AG04450 (cell line): ENCODE measurements at regions not wholly inside any gene's neighbourhood (a gene's known extent, or its start where the extent isn't known, plus 50 kb on each side); places are given as distances from the start of the nearest gene placed in this dataset.

Source experiments
- CTCF ChIA-PET: fragments of 300-600, 350-600 bp; formaldehyde crosslinking; extraction: SDS; loops from one replicate; lab custom pipeline; 2022; ENCODE audit warnings: antibody characterized with exemption, inconsistent platforms; lab: Charles Lee
- POLR2A ChIA-PET: fragments of 350-600 bp; formaldehyde crosslinking; extraction: SDS; loops from one replicate; lab custom pipeline; 2021; ENCODE audit warnings: antibody characterized with exemption, inconsistent platforms; lab: Yijun Ruan, JAX
- DNase-seq: peaks from one replicate; pipeline ENCODE4 v3.0.0-alpha.2; 2011; ENCODE audit warnings: low read depth, low spot score
- H3K27ac ChIP-seq: one replicate; pipeline ENCODE4 v1.5.1; 2012; ENCODE audit warnings: low read depth, low read length, control low read depth
- H3K27me3 ChIP-seq: one replicate; pipeline ENCODE4 v1.6.0; 2012; ENCODE audit warnings: low read length; ENCODE audit not compliant: control insufficient read depth, insufficient read depth
- H3K4me3 ChIP-seq: 2 replicates; pipeline ENCODE4 v1.5.1; 2011; ENCODE audit warnings: mild to moderate bottlenecking, low read depth, low read length, control low read depth
- H3K9me3 ChIP-seq: 2 replicates; pipeline ENCODE4 v1.5.1; 2012; ENCODE audit warnings: low read length; ENCODE audit not compliant: control insufficient read depth, insufficient read depth
- TF ChIP-seq, protein P1 (sequence below): IDR thresholded peaks from 2 replicates; pipeline ENCODE4 v1.5.1; 2011; ENCODE audit warnings: low read depth, low read length, control low read depth, inconsistent platforms

DNA sequence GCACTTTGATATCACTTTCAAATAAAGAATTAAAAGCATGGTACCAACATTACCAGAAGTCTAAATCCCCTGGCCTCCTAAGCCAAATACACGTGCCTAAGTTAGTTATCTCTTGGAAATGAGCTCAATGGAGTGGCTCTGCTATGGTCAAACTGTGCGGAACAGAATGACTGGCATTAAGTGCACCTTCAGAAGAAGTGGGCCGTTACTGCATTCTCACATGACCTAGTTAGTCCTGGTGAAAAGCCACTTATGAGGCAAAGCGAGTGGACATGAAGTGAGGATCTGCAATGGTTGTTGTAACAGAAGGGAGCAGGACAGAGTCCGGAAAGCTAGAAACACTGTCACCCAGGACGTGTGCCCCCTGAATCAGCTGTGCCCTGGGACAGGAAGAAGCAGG lies 633.1 kb downstream of the IRX1 start:
- Histone ChIP-seq H3K27ac (no peak overlapping the region), H3K27me3 (no peaks in the 10 kb centered on the region), H3K9me3 (peaks cover 46% of the 10 kb centered on the region), H3K4me3 (no peak overlapping the region)
- no peak for DNase-seq
- TF ChIP-seq, protein P1, sequence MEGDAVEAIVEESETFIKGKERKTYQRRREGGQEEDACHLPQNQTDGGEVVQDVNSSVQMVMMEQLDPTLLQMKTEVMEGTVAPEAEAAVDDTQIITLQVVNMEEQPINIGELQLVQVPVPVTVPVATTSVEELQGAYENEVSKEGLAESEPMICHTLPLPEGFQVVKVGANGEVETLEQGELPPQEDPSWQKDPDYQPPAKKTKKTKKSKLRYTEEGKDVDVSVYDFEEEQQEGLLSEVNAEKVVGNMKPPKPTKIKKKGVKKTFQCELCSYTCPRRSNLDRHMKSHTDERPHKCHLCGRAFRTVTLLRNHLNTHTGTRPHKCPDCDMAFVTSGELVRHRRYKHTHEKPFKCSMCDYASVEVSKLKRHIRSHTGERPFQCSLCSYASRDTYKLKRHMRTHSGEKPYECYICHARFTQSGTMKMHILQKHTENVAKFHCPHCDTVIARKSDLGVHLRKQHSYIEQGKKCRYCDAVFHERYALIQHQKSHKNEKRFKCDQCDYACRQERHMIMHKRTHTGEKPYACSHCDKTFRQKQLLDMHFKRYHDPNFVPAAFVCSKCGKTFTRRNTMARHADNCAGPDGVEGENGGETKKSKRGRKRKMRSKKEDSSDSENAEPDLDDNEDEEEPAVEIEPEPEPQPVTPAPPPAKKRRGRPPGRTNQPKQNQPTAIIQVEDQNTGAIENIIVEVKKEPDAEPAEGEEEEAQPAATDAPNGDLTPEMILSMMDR: no peak
- CTCF ChIA-PET: no interaction called here
- POLR2A ChIA-PET: no interaction called here

DNA sequence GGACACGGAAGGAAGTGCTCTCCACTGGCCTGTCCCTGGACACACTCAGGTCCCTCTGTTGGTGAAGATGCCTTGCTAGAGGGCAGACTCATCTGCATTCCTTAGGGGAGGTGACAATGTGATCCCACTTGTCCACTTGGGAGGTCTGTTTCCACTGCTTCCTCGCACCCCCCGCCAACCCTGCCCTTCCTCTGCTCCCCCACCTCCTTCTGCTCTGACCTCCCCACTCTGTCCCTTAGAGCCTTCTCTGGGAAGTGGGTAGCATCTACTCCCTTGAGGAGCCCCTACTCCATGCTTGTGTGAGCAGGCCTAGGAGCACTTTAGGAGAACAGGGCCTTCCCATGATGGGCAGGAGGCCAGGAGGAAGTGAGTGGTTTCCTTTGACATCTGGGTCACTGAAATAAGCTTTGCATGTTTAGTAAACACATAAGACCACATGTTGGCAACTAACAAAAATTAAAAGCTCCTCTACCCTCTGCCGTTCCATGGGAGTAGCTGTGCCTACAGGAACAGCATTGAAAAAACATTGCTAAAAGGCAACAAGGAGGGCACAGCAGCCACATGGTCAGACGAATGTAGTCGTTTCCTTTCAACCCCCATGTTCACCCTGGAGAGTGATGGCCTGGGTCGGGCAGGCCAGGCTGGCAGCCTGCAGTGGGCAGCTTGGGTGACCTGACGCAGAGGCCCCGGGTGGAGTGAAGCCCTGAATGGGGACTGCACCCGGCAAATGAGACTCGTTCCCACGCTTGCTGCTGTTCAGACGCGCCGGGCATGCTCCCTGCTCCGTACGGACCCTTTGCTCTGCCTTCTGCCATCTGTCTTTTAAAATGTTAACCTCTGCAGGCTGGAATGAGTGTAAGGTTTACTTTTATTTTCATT lies 634.0 kb downstream of the IRX1 start:
- H3K27me3 ChIP-seq: no peaks in the 10 kb centered on the region
- CTCF ChIA-PET: no interaction called here
- H3K9me3 ChIP-seq: peaks cover 45% of the 10 kb centered on the region
- TF ChIP-seq, protein P1: no peak
- POLR2A ChIA-PET: no interaction called here
- no peak overlapping the region for H3K27ac ChIP-seq
- no peak overlapping the region for H3K4me3 ChIP-seq
- DNase-seq: no peak

DNA sequence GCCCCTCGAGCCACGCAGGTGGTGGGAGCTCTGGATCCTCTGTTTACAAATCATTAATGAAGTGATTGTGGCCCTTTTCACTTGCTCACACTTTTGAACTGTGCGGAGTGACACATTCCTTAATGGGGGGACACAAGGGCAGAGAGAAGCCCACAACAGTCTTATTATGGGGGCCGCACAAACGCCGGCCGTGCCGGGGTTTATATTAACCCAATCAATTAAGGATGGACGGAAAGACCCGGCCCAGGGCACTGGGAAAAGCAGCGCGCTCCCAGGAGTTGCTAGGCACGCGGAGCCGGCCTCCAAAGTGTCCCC lies 634.8 kb downstream of the IRX1 start:
- H3K27me3 ChIP-seq: no peaks in the 10 kb centered on the region
- no peak for DNase-seq
- ChIA-PET CTCF (no interaction called here), POLR2A (no interaction called here)
- TF ChIP-seq, protein P1: no peak
- peaks cover 45% of the 10 kb centered on the region for H3K9me3 ChIP-seq
- H3K27ac ChIP-seq: no peak overlapping the region
- H3K4me3 ChIP-seq: no peak overlapping the region

- ChIA-PET CTCF (no interaction called here), POLR2A (no interaction called here)
- DNase-seq: no peak
- Histone ChIP-seq H3K4me3 (no peak overlapping the region), H3K27ac (no peak overlapping the region), H3K27me3 (no peaks in the 10 kb centered on the region), H3K9me3 (peaks cover 49% of the 10 kb centered on the region)
- TF ChIP-seq, protein P1: no peak
Measured at GRCh38 chr5:4230786-4231641, 635.4 kb downstream of the IRX1 start.

DNA sequence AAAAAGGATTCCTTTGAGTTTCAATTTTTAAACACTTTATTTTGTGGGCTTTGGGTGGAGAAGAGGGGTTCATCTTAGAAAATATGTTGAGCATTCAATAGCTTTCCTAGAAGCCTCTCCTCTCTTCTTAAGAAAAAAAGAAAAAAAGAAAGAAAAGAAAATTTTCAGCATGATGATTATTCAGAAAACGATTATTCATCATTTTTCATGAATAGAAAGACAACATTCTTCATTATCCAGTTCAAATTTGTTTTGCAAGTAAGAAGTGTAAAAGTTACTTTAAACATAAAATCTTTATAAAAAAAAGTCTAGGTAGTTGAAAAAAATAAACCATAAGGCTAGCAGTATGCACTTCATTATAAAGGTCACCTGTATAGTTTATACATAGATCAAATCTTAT lies 636.5 kb downstream of the IRX1 start:
- ChIA-PET POLR2A (no interaction called here), CTCF (no interaction called here)
- no peak for DNase-seq
- no peak overlapping the region for H3K27ac ChIP-seq
- peaks cover 50% of the 10 kb centered on the region for H3K9me3 ChIP-seq
- TF ChIP-seq, protein P1: no peak
- H3K27me3 ChIP-seq: no peaks in the 10 kb centered on the region
- H3K4me3 ChIP-seq: no peak overlapping the region
